Heart right ventricle (tissue), 16 donors: ENCODE measurements at regions not wholly inside any gene's neighbourhood (a gene's known extent, or its start where the extent isn't known, plus 50 kb on each side); places are given as distances from the start of the nearest gene placed in this dataset.

Source experiments
- ATAC-seq, 8 donors: fragments of 200-7000 bp; cut with Tn5 transposase; one replicate each; pipeline ENCODE4 v1.9.1; 2020; ENCODE audit warnings: mild to moderate bottlenecking in 8 of 8, moderate library complexity in 8 of 8, moderate number of reproducible peaks in 1 of 8
- DNase-seq, 2 donors: peaks; one replicate each; pipeline ENCODE4 v3.0.0-alpha.2; 2020
- H3K27ac ChIP-seq, 10 donors: fragments of 200-600 bp; sonication (generic) in 2 of 10; one replicate each; pipeline versions ENCODE4 v1.5.0 to v1.8.0; 2020 to 2022; ENCODE audit warnings: mild to moderate bottlenecking in 3 of 10
- H3K27me3 ChIP-seq, 7 donors: fragments of 200-600 bp; one replicate each; pipeline ENCODE4 v1.8.0; 2021 to 2022; ENCODE audit warnings: mild to moderate bottlenecking in 2 of 7
- H3K36me3 ChIP-seq, 9 donors: fragments of 200-600 bp; sonication (generic) in 1 of 9; one replicate each; pipeline versions ENCODE4 v1.5.0 to v1.8.0; 2020 to 2022; ENCODE audit warnings: mild to moderate bottlenecking in 2 of 9
- H3K4me1 ChIP-seq, 9 donors: fragments of 200-600 bp; sonication (generic) in 1 of 9; one replicate each; pipeline versions ENCODE4 v1.5.0 to v1.8.0; 2020 to 2022; ENCODE audit warnings: mild to moderate bottlenecking in 4 of 9
- H3K4me3 ChIP-seq, 10 donors: fragments of 200-600 bp; sonication (generic) in 2 of 10; one replicate each; pipeline versions ENCODE4 v1.5.0 to v1.8.0; 2020 to 2022; ENCODE audit warnings: mild to moderate bottlenecking in 7 of 10, moderate library complexity in 2 of 10
- H3K9me3 ChIP-seq, 11 donors: fragments of 200-600 bp in 10 of 11; sonication (generic) in 2 of 11; one replicate each; pipeline versions ENCODE4 v1.5.0 to v1.8.0; 2013 to 2022; ENCODE audit warnings: mild to moderate bottlenecking in 2 of 11, control low read depth in 1 of 11, moderate library complexity in 1 of 11
- WGBS, 2 donors: extraction: QIAGEN DNeasy Blood & Tissue Kit; methylation state at CpG; one replicate each; pipeline ENCODE4 v1.1.7; 2013; ENCODE audit warnings: inconsistent platforms in 1 of 2; 5-methylcytosine and 5-hydroxymethylcytosine counted together
- intact Hi-C, 10 donors: fragments of 100-400 bp; cut with DNase I; formaldehyde crosslinking; loops; one replicate each; pipeline versions ENCODE4 v1.11.1 to v1.14.2; 2022
- TF ChIP-seq, protein P1 (sequence below), 9 donors: fragments of 200-600 bp; sonication (generic) in 2 of 9; IDR thresholded peaks; one replicate each; pipeline versions ENCODE4 v1.5.0 to v1.8.0; 2021 to 2022; ENCODE audit warnings: antibody characterized with exemption in 9 of 9, mild to moderate bottlenecking in 5 of 9, moderate library complexity in 1 of 9
- donor health status: Arrhythmogenic right ventricular cardiomyopathy.
- donor health status: ischemic (EF 13 %, LVEDD 7.1; RV severe dilation, severe dysfunction).
- donor health status: healthy with polysubstance abuse.
- donor health status: DM: no; HTN: yes; CAD: no.
- donor health status: DM: no; HTN: no; CAD: no.
- donor health status: ischemic (EF 25% LVEDD 6.9; RV normal size, moderate dysfunction).
- donor health status: ischemic (EF 25% LVEDD 5.7; RV mildly dilated, moderate dysfunction).
- donor health status: healthy.
- donor health status: DM: yes; HTN: yes; CAD: no.
- donor health status: Ischemic cardiomyopathy.
- donor health status: ischemic (EF 35%, LVEDD 5.7; RV mildly dilated, moderate dysfunction).
- donor health status: nonischemic (EF 11% LVEDD 7.7; RV severe dilation, severe dysfunction).
- donor health status: DM: yes; HTN: yes; CAD: no.
- donor health status: PGD.
- donor health status: ischemic (EF 29% LVEDD 5.4; RV normal size, mild dysfunction).
- donor health status: nonischemic (EF 23%, LVEDD 6.1; RV moderate dilation, normal function).

DNA sequence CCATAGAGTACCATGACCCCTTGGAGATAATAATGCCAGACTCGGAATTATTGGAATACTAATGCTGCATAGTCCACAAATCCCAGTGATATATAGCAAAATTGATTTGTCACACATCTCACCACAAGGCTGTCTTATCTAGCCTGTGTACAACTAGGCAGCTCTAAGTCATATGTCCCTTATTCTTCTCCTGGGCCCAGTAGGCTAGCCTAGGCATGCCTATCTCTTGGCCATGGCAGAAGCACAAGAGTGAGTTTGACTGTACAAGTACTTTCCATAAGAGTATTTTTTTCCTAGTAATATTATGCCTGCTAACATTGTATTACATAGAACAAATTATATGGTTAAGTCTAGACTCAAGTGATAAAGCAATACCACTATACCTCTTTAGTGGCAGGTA lies 1122.1 kb upstream of the SEL1L start:
- WGBS, 2 donors: 57 to 80% methylated on average over 1 of the region's 1 CpG
- Histone ChIP-seq H3K4me1 (no peaks in the 10 kb centered on the region), H3K27ac (no peak overlapping the region), H3K36me3 (no peaks in the 10 kb centered on the region), H3K9me3 (peaks cover 0 to 8% (median 0%) of the 10 kb centered on the region in 11 donors), H3K4me3 (no peak overlapping the region), H3K27me3 (no peaks in the 10 kb centered on the region)
- DNase-seq (no peak), ATAC-seq (no peak)
- intact Hi-C loops: no loop called here
- TF ChIP-seq, protein P1, sequence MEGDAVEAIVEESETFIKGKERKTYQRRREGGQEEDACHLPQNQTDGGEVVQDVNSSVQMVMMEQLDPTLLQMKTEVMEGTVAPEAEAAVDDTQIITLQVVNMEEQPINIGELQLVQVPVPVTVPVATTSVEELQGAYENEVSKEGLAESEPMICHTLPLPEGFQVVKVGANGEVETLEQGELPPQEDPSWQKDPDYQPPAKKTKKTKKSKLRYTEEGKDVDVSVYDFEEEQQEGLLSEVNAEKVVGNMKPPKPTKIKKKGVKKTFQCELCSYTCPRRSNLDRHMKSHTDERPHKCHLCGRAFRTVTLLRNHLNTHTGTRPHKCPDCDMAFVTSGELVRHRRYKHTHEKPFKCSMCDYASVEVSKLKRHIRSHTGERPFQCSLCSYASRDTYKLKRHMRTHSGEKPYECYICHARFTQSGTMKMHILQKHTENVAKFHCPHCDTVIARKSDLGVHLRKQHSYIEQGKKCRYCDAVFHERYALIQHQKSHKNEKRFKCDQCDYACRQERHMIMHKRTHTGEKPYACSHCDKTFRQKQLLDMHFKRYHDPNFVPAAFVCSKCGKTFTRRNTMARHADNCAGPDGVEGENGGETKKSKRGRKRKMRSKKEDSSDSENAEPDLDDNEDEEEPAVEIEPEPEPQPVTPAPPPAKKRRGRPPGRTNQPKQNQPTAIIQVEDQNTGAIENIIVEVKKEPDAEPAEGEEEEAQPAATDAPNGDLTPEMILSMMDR (IDR thresholded peaks at IDR 0.05): no peak

- H3K4me1 ChIP-seq: no peaks in the 10 kb centered on the region
- H3K4me3 ChIP-seq: no peak overlapping the region
- peaks cover 0 to 6% (median 0%) of the 10 kb centered on the region in 11 donors for H3K9me3 ChIP-seq
- H3K27me3 ChIP-seq: no peaks in the 10 kb centered on the region
- TF ChIP-seq, protein P1 (IDR thresholded peaks at IDR 0.05): no peak
- H3K36me3 ChIP-seq: no peaks in the 10 kb centered on the region
- WGBS, 2 donors: 82 to 89% methylated on average over 4 of the region's 4 CpGs
- H3K27ac ChIP-seq: no peak overlapping the region
- DNase-seq: no peak
- intact Hi-C loops: no loop called here
- ATAC-seq: no peak
Measured at GRCh38 chr14:82657186-82657675, 1123.6 kb upstream of the SEL1L start.

- Histone ChIP-seq H3K27me3 (no peaks in the 10 kb centered on the region), H3K36me3 (no peaks in the 10 kb centered on the region), H3K4me3 (no peak overlapping the region), H3K4me1 (no peaks in the 10 kb centered on the region), H3K9me3 (no peaks in the 10 kb centered on the region), H3K27ac (no peak overlapping the region)
- TF ChIP-seq, protein P1 (IDR thresholded peaks at IDR 0.05): no peak
- DNase-seq: no peak
- intact Hi-C loops: no loop called here
- 64 to 78% methylated on average over 2 of the region's 2 CpGs for whole genome bisulfite sequencing, 2 donors
- ATAC-seq: no peak
Measured at GRCh38 chr14:82661258-82661657, 1127.6 kb upstream of the SEL1L start.

- no peaks in the 10 kb centered on the region for H3K4me1 ChIP-seq
- ATAC-seq (peak in 7 of 8 donors; percentile 62 to 91 (median 77)), DNase-seq (peak in 1 of 2 donors; percentile 8)
- WGBS, 2 donors: 78 to 84% methylated on average over 4 of the region's 4 CpGs
- no peaks in the 10 kb centered on the region for H3K9me3 ChIP-seq
- no peaks in the 10 kb centered on the region for H3K36me3 ChIP-seq
- H3K27me3 ChIP-seq: no peaks in the 10 kb centered on the region
- H3K27ac ChIP-seq: peak overlapping the region in 1 of 10 donors; percentile 17
- no peak overlapping the region for H3K4me3 ChIP-seq
- intact Hi-C loops: no loop called here
- TF ChIP-seq, protein P1 (IDR thresholded peaks at IDR 0.05): no peak
Measured at GRCh38 chr14:82667006-82667405, 1133.4 kb upstream of the SEL1L start.
